Upper lobe of left lung (tissue), 4 donors: ENCODE measurements at regions not wholly inside any gene's neighbourhood (a gene's known extent, or its start where the extent isn't known, plus 50 kb on each side); places are given as distances from the start of the nearest gene placed in this dataset.

Source experiments
- CTCF ChIP-seq, 6 experiments: fragments of 450-650 bp in 4 of 6; fragments of 200-600 bp in 2 of 6; sonication (generic) in 2 of 6; IDR thresholded peaks; one replicate each; pipeline ENCODE4 v1.5.1; 2016 to 2019; ENCODE audit warnings: antibody characterized with exemption in 6 of 6
- EP300 ChIP-seq, 4 donors: sonication (generic); formaldehyde crosslinking; IDR thresholded peaks; one replicate each; pipeline ENCODE4 v1.5.1; 2017; ENCODE audit warnings: antibody characterized with exemption in 4 of 4, control low read depth in 2 of 4
- POLR2AphosphoS5 ChIP-seq, 2 donors: sonication (generic); formaldehyde crosslinking; IDR thresholded peaks; one replicate each; pipeline ENCODE4 v1.5.1; 2017; ENCODE audit warnings: antibody characterized with exemption in 2 of 2

- TF ChIP-seq CTCF (IDR thresholded peaks at IDR 0.05): no peak
- no peak for TF ChIP-seq EP300 (IDR thresholded peaks at IDR 0.05)
- no peak for TF ChIP-seq POLR2AphosphoS5 (IDR thresholded peaks at IDR 0.05)
Measured at GRCh38 chr2:215736653-215737290, 276.6 kb downstream of the MREG start.
